ENCODE measurements at regions not wholly inside any gene's neighbourhood (a gene's known extent, or its start where the extent isn't known, plus 50 kb on each side); places are given as distances from the start of the nearest gene placed in this dataset.

- no peak overlapping the region for H3K4me3 ChIP-seq (ENCODE audit: low read length)
- no peak for TF ChIP-seq CTCF (conservative IDR thresholded peaks at IDR 0.05; ENCODE audit: low read length)
- no peak for DNase-seq (ENCODE audit: low read depth)
Observed at GRCh38 chr14:61116369-61116768, 135.3 kb downstream of the SLC38A6 start.

- no peak for DNase-seq (ENCODE audit: low read depth)
- no peak overlapping the region for H3K4me3 ChIP-seq (ENCODE audit: low read length)
- no peak for TF ChIP-seq CTCF (conservative IDR thresholded peaks at IDR 0.05; ENCODE audit: low read length)
Observed at GRCh38 chr14:61113561-61114225, 132.6 kb downstream of the SLC38A6 start.

GRCh38 chr14:61112506-61112905 is 131.5 kb downstream of the SLC38A6 start:
- no peak for DNase-seq (ENCODE audit: low read depth)
- TF ChIP-seq CTCF (conservative IDR thresholded peaks at IDR 0.05; ENCODE audit: low read length), result no peak
- no peak overlapping the region for H3K4me3 ChIP-seq (ENCODE audit: low read length)

GRCh38 chr14:61111731-61112130 is 130.7 kb downstream of the SLC38A6 start:
- no peak for TF ChIP-seq CTCF (conservative IDR thresholded peaks at IDR 0.05; ENCODE audit: low read length)
- H3K4me3 ChIP-seq (ENCODE audit: low read length), result no peak overlapping the region
- no peak for DNase-seq (ENCODE audit: low read depth)

- H3K4me3 ChIP-seq (ENCODE audit: low read length), result no peak overlapping the region
- no peak for DNase-seq (ENCODE audit: low read depth)
- no peak for TF ChIP-seq CTCF (conservative IDR thresholded peaks at IDR 0.05; ENCODE audit: low read length)
Observed at GRCh38 chr14:61111209-61111665, 130.2 kb downstream of the SLC38A6 start.

- no peak for TF ChIP-seq CTCF (conservative IDR thresholded peaks at IDR 0.05; ENCODE audit: low read length)
- no peak overlapping the region for H3K4me3 ChIP-seq (ENCODE audit: low read length)
- no peak for DNase-seq (ENCODE audit: low read depth)
Observed at GRCh38 chr14:61110316-61111082, 129.5 kb downstream of the SLC38A6 start.

- TF ChIP-seq CTCF (conservative IDR thresholded peaks at IDR 0.05; ENCODE audit: low read length), result no peak
- DNase-seq (ENCODE audit: low read depth), result no peak
- H3K4me3 ChIP-seq (ENCODE audit: low read length), result no peak overlapping the region
Observed at GRCh38 chr14:61109288-61109687, 128.2 kb downstream of the SLC38A6 start.
